HCT116 (cell line): ENCODE measurements at regions not wholly inside any gene's neighbourhood (a gene's known extent, or its start where the extent isn't known, plus 50 kb on each side); places are given as distances from the start of the nearest gene placed in this dataset.

ENCODE experiments used
- ATAC-seq: fragments of 200-7000 bp; cut with Tn5 transposase; 2 replicates; pipeline ENCODE4 v1.9.1; 2020; ENCODE audit warnings: mild to moderate bottlenecking, moderate library complexity
- BruUV-seq: library from RNA; stranded (reverse); fragments of 400-500 nt; replicated peaks from 2 replicates; lab custom pipeline; 2021; lab: Mats Ljungman, UMichigan
- CTCF ChIA-PET: fragments of 300-600 bp; sonication (Branson Sonifier 250); formaldehyde crosslinking; loops from one replicate; lab custom pipeline; 2021; ENCODE audit warnings: antibody characterized with exemption; lab: Charles Lee
- POLR2A ChIA-PET: fragments of 300-600, 350-600 bp; sonication (Branson Sonifier 250); formaldehyde crosslinking; loops from one replicate; lab custom pipeline; 2021; ENCODE audit warnings: antibody characterized with exemption; lab: Charles Lee
- RAD21 ChIA-PET, 2 experiments: fragments of 300-600 bp; sonication (Branson Sonifier 250); formaldehyde crosslinking; loops; one replicate each; lab custom pipeline; 2023; ENCODE audit warnings: low total read pairs in 2 of 2; ENCODE audit not compliant: uncharacterized antibody in 2 of 2, unreplicated experiment in 2 of 2, low non-redundant PET in 1 of 2; lab: Charles Lee
- DNase-seq: peaks from one replicate; pipeline ENCODE4 v3.0.0-alpha.2; 2010; ENCODE audit warnings: low read depth, low spot score
- H2AFZ ChIP-seq: fragments of 200-600 bp; shearing (Covaris generic), sonication (generic); 2 replicates; pipeline ENCODE4 v1.6.1; 2017; ENCODE audit warnings: low read depth, mixed run types, mixed read lengths, antibody characterized with exemption, low read length; ENCODE audit not compliant: poor library complexity, severe bottlenecking
- H3K27ac ChIP-seq: 2 replicates; pipeline ENCODE4 v1.5.1; 2012; ENCODE audit warnings: low read depth, low read length
- H3K27me3 ChIP-seq: fragments of 200-600 bp; sonication (generic); 2 replicates; pipeline ENCODE4 v1.6.1; 2016; ENCODE audit warnings: mixed run types, low read length, mixed read lengths; ENCODE audit not compliant: insufficient read depth
- H3K36me3 ChIP-seq, 2 experiments: fragments of 200-500 bp in 1 of 2; fragments of 200-600 bp in 1 of 2; sonication (Bioruptor generic) in 1 of 2; sonication (generic) in 1 of 2; 2 replicates each; pipeline versions ENCODE4 v1.5.1 to v1.6.1; 2014 to 2016; ENCODE audit warnings: low read length in 2 of 2, inconsistent platforms in 1 of 2, mixed read lengths in 1 of 2, mixed run types in 1 of 2; ENCODE audit not compliant: insufficient read depth in 2 of 2, control insufficient read depth in 1 of 2
- H3K4me1 ChIP-seq, 2 experiments: fragments of 200-600 bp in 1 of 2; sonication (generic) in 1 of 2; 2 replicates each; pipeline versions ENCODE4 v1.5.1 to v1.6.1; 2012 to 2017; ENCODE audit warnings: low read length in 2 of 2, inconsistent platforms in 1 of 2, mild to moderate bottlenecking in 1 of 2, mixed read lengths in 1 of 2, mixed run types in 1 of 2, moderate library complexity in 1 of 2; ENCODE audit not compliant: insufficient read depth in 2 of 2, control insufficient read depth in 1 of 2
- H3K4me2 ChIP-seq: fragments of 200-600 bp; sonication (generic); 2 replicates; pipeline ENCODE4 v1.6.1; 2017; ENCODE audit warnings: mixed run types, low read length, mixed read lengths
- H3K4me3 ChIP-seq, 2 experiments: fragments of 200-600 bp in 1 of 2; sonication (generic) in 1 of 2; replicated peaks in 1 of 2; 2 replicates each; pipeline ENCODE4 v1.5.1; 2011 to 2016; ENCODE audit warnings: low read length in 2 of 2, control low read depth in 1 of 2, low read depth in 1 of 2, mild to moderate bottlenecking in 1 of 2, mixed read lengths in 1 of 2, mixed run types in 1 of 2
- H3K79me2 ChIP-seq: fragments of 200-600 bp; sonication (generic); 2 replicates; pipeline ENCODE4 v1.6.1; 2017; ENCODE audit warnings: mild to moderate bottlenecking, mixed run types, low read length, moderate library complexity, mixed read lengths; ENCODE audit not compliant: insufficient read depth
- H3K9ac ChIP-seq: fragments of 200-600 bp; sonication (generic); 2 replicates; pipeline ENCODE4 v1.6.1; 2016; ENCODE audit warnings: low read length, mixed read lengths
- H3K9me2 ChIP-seq: fragments of 200-600 bp; sonication (generic), shearing (Covaris generic); 2 replicates; pipeline ENCODE4 v1.6.1; 2017; ENCODE audit warnings: mixed run types, mild to moderate bottlenecking, moderate library complexity; ENCODE audit not compliant: insufficient read depth
- H3K9me3 ChIP-seq, 2 experiments: fragments of 200-500 bp in 1 of 2; fragments of 200-600 bp in 1 of 2; sonication (Bioruptor generic) in 1 of 2; sonication (generic) in 1 of 2; 2 replicates each; pipeline ENCODE4 v1.6.1; 2014 to 2017; ENCODE audit warnings: low read length in 2 of 2, mixed read lengths in 2 of 2, inconsistent platforms in 1 of 2, low read depth in 1 of 2, mild to moderate bottlenecking in 1 of 2, mixed run types in 1 of 2, moderate library complexity in 1 of 2; ENCODE audit not compliant: control insufficient read depth in 1 of 2, insufficient read depth in 1 of 2
- H4K20me1 ChIP-seq: fragments of 200-600 bp; sonication (generic), shearing (Covaris generic); 2 replicates; pipeline ENCODE4 v1.6.1; 2017; ENCODE audit warnings: mixed run types, mild to moderate bottlenecking, moderate library complexity; ENCODE audit not compliant: insufficient read depth
- EGR1 ChIP-seq: IDR thresholded peaks from 2 replicates; pipeline ENCODE4 v1.6.1; 2012; ENCODE audit warnings: low read depth
- ELF1 ChIP-seq: IDR thresholded peaks from 2 replicates; pipeline ENCODE4 v1.6.1; 2012; ENCODE audit warnings: low read depth, borderline replicate concordance
- FOSL1 ChIP-seq: IDR thresholded peaks from 2 replicates; pipeline ENCODE4 v1.6.1; 2012; ENCODE audit warnings: low read depth
- POLR2A ChIP-seq: IDR thresholded peaks from 2 replicates; pipeline ENCODE4 v1.7.0; 2011; ENCODE audit warnings: borderline replicate concordance; ENCODE audit not compliant: insufficient read depth, insufficient read length; ENCODE audit errors: extremely low read depth
- RAD21 ChIP-seq: IDR thresholded peaks from 2 replicates; pipeline ENCODE4 v1.6.1; 2012; ENCODE audit warnings: low read depth, mild to moderate bottlenecking
- SIN3A ChIP-seq: IDR thresholded peaks from 2 replicates; pipeline ENCODE4 v1.6.1; 2012; ENCODE audit warnings: low read depth
- SP1 ChIP-seq: IDR thresholded peaks from 2 replicates; pipeline ENCODE4 v1.6.1; 2012; ENCODE audit warnings: low read depth
- SRF ChIP-seq: IDR thresholded peaks from 2 replicates; pipeline ENCODE4 v1.6.1; 2012; ENCODE audit warnings: low read depth
- TCF7L2 ChIP-seq: IDR thresholded peaks from 2 replicates; pipeline ENCODE4 v1.7.0; 2011; ENCODE audit warnings: borderline replicate concordance, inconsistent platforms; ENCODE audit not compliant: insufficient read depth, insufficient read length; ENCODE audit errors: extremely low read depth
- YY1 ChIP-seq: IDR thresholded peaks from 2 replicates; pipeline ENCODE4 v1.6.1; 2011; ENCODE audit warnings: low read length, low read depth, moderate library complexity, mild to moderate bottlenecking; ENCODE audit not compliant: insufficient replicate concordance; ENCODE audit errors: extremely low read depth
- ZFX ChIP-seq: fragments of 450-650 bp; IDR thresholded peaks from 2 replicates; pipeline ENCODE4 v1.6.1; 2017
- ZNF274 ChIP-seq: fragments of 200-500 bp; sonication (Bioruptor generic); IDR thresholded peaks from 2 replicates; pipeline ENCODE4 v1.6.1; 2014; ENCODE audit warnings: mild to moderate bottlenecking, low read depth, low read length, inconsistent platforms
- intact Hi-C: fragments of 100-400 bp; cut with micrococcal nuclease; formaldehyde crosslinking; loops from 2 replicates; pipeline ENCODE4 v1.10.0; 2022
- TF ChIP-seq, protein P1 (sequence below): IDR thresholded peaks from 2 replicates; pipeline ENCODE4 v1.6.1; 2012; ENCODE audit warnings: low read depth
- TF ChIP-seq, protein P2 (sequence below): IDR thresholded peaks from 2 replicates; pipeline ENCODE4 v1.6.1; 2011; ENCODE audit warnings: mild to moderate bottlenecking, low read length, moderate library complexity; ENCODE audit not compliant: insufficient replicate concordance; ENCODE audit errors: extremely low read depth

DNA sequence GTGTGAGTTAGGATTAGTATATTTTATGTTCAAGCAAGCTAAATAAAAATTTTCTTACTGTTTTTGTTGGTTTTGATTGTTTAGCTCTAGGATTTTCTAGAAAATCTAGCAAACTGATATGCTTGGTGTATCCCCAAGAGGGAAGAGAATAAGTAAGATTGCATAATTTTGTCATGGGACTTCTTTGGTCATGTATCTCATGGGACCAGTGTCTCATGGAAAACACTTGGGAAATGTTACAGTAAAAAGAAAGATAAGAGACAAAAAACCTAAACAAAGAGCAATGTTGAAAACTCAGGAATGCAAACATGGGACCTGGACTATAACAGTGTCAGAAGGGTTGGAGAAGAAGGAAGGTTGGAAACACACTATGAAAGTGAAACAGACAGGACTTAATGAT, 119.4 kb downstream of the TLR4 start:
- no peak overlapping the region for H3K27ac ChIP-seq
- H3K9me3 ChIP-seq: peaks cover 0 to 20% of the 10 kb centered on the region in 2 experiments; a peak in 2 of 4 replicates
- no peak for ATAC-seq
- ChIA-PET CTCF (no interaction called here), POLR2A (no interaction called here), RAD21 (no interaction called here)
- no peak for DNase-seq
- no peak overlapping the region for H3K9ac ChIP-seq
- no peak overlapping the region for H2AFZ ChIP-seq
- no peak overlapping the region for H3K4me3 ChIP-seq
- BruUV-seq: no TSS peak
- no peak for TF ChIP-seq SP1
- no peak for TF ChIP-seq SRF
- no peak for TF ChIP-seq RAD21
- TF ChIP-seq ELF1: no peak
- TF ChIP-seq SIN3A: no peak
- TF ChIP-seq, protein P1, sequence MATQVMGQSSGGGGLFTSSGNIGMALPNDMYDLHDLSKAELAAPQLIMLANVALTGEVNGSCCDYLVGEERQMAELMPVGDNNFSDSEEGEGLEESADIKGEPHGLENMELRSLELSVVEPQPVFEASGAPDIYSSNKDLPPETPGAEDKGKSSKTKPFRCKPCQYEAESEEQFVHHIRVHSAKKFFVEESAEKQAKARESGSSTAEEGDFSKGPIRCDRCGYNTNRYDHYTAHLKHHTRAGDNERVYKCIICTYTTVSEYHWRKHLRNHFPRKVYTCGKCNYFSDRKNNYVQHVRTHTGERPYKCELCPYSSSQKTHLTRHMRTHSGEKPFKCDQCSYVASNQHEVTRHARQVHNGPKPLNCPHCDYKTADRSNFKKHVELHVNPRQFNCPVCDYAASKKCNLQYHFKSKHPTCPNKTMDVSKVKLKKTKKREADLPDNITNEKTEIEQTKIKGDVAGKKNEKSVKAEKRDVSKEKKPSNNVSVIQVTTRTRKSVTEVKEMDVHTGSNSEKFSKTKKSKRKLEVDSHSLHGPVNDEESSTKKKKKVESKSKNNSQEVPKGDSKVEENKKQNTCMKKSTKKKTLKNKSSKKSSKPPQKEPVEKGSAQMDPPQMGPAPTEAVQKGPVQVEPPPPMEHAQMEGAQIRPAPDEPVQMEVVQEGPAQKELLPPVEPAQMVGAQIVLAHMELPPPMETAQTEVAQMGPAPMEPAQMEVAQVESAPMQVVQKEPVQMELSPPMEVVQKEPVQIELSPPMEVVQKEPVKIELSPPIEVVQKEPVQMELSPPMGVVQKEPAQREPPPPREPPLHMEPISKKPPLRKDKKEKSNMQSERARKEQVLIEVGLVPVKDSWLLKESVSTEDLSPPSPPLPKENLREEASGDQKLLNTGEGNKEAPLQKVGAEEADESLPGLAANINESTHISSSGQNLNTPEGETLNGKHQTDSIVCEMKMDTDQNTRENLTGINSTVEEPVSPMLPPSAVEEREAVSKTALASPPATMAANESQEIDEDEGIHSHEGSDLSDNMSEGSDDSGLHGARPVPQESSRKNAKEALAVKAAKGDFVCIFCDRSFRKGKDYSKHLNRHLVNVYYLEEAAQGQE: no peak
- no peak for TF ChIP-seq FOSL1
- TF ChIP-seq, protein P2, sequence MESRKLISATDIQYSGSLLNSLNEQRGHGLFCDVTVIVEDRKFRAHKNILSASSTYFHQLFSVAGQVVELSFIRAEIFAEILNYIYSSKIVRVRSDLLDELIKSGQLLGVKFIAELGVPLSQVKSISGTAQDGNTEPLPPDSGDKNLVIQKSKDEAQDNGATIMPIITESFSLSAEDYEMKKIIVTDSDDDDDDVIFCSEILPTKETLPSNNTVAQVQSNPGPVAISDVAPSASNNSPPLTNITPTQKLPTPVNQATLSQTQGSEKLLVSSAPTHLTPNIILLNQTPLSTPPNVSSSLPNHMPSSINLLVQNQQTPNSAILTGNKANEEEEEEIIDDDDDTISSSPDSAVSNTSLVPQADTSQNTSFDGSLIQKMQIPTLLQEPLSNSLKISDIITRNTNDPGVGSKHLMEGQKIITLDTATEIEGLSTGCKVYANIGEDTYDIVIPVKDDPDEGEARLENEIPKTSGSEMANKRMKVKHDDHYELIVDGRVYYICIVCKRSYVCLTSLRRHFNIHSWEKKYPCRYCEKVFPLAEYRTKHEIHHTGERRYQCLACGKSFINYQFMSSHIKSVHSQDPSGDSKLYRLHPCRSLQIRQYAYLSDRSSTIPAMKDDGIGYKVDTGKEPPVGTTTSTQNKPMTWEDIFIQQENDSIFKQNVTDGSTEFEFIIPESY: no peak
- no peak for TF ChIP-seq ZNF274
- TF ChIP-seq POLR2A: no peak
- no peak for TF ChIP-seq TCF7L2
- TF ChIP-seq ZFX: no peak
- no peak for TF ChIP-seq EGR1
- TF ChIP-seq YY1: no peak
- no peaks in the 10 kb centered on the region for H3K27me3 ChIP-seq
- H3K36me3 ChIP-seq: no peaks in the 10 kb centered on the region
- intact Hi-C loops: no loop called here
- H3K4me2 ChIP-seq: no peak overlapping the region
- H3K4me1 ChIP-seq: no peaks in the 10 kb centered on the region
- no peaks in the 10 kb centered on the region for H3K79me2 ChIP-seq
- H3K9me2 ChIP-seq: no peaks in the 10 kb centered on the region
- no peaks in the 10 kb centered on the region for H4K20me1 ChIP-seq
